PC-9 (cell line): ENCODE measurements at regions not wholly inside any gene's neighbourhood (a gene's known extent, or its start where the extent isn't known, plus 50 kb on each side); places are given as distances from the start of the nearest gene placed in this dataset.
A peak's percentile ranks its signal among the peaks of the same experiment; 100 is the strongest.

Experiments used
- BruUV-seq: library from RNA; stranded (reverse); fragments of 400-500 nt; replicated peaks from 2 replicates; lab custom pipeline; 2021; lab: Mats Ljungman, UMichigan
- CTCF ChIA-PET: fragments of 300-600 bp; sonication (Branson Sonifier 250); formaldehyde crosslinking; loops from one replicate; lab custom pipeline; 2022; ENCODE audit warnings: antibody characterized with exemption; lab: Charles Lee
- POLR2A ChIA-PET: fragments of 300-600 bp; sonication (Branson Sonifier 250); formaldehyde crosslinking; loops from one replicate; lab custom pipeline; 2022; ENCODE audit warnings: antibody characterized with exemption; ENCODE audit not compliant: unreplicated experiment; lab: Charles Lee
- DNase-seq, 2 experiments: peaks; one replicate each; pipeline versions ENCODE4 v3.0.0 to v3.0.0-alpha.2; 2015 to 2022; ENCODE audit warnings: mixed read lengths in 1 of 2
- H2AFZ ChIP-seq: fragments of 200-600 bp; sonication (generic); 2 replicates; pipeline ENCODE4 v1.8.1; 2017; ENCODE audit warnings: antibody characterized with exemption
- H3F3A ChIP-seq: fragments of 200-600 bp; sonication (generic); 2 replicates; pipeline ENCODE4 v1.8.1; 2017; ENCODE audit warnings: antibody characterized with exemption, mild to moderate bottlenecking, low read depth; ENCODE audit not compliant: insufficient read depth
- H3K27ac ChIP-seq: fragments of 200-600 bp; sonication (generic); 2 replicates; pipeline ENCODE4 v1.6.1; 2016; ENCODE audit warnings: mixed run types
- H3K27me3 ChIP-seq: fragments of 200-600 bp; sonication (generic); 2 replicates; pipeline ENCODE4 v1.6.1; 2016; ENCODE audit warnings: low read depth, mixed run types; ENCODE audit not compliant: insufficient read depth
- H3K36me3 ChIP-seq: fragments of 200-600 bp; sonication (generic); 2 replicates; pipeline ENCODE4 v1.6.1; 2016; ENCODE audit warnings: low read depth, mixed run types
- H3K4me1 ChIP-seq: fragments of 200-600 bp; sonication (generic); replicated peaks from 2 replicates; pipeline ENCODE4 v1.6.1; 2016; ENCODE audit warnings: mixed run types; ENCODE audit not compliant: insufficient read depth
- H3K4me2 ChIP-seq: fragments of 200-600 bp; sonication (generic); 2 replicates; pipeline ENCODE4 v1.6.1; 2017; ENCODE audit warnings: mixed run types
- H3K4me3 ChIP-seq: fragments of 200-600 bp; sonication (generic); 2 replicates; pipeline ENCODE4 v1.6.1; 2016; ENCODE audit warnings: mixed run types
- H3K79me2 ChIP-seq: fragments of 200-600 bp; sonication (generic); 2 replicates; pipeline ENCODE4 v1.6.1; 2017; ENCODE audit warnings: low read depth, mixed run types
- H3K9me2 ChIP-seq: fragments of 200-600 bp; sonication (generic); 2 replicates; pipeline ENCODE4 v1.8.1; 2017; ENCODE audit warnings: mild to moderate bottlenecking; ENCODE audit not compliant: insufficient read depth
- H3K9me3 ChIP-seq: fragments of 200-600 bp; sonication (generic); 2 replicates; pipeline ENCODE4 v1.8.1; 2016; ENCODE audit warnings: low read depth; ENCODE audit not compliant: insufficient read depth
- H4K20me1 ChIP-seq: fragments of 200-600 bp; sonication (generic); 2 replicates; pipeline ENCODE4 v1.8.1; 2017; ENCODE audit not compliant: insufficient read depth
- EZH2 ChIP-seq: fragments of 200-600 bp; sonication (generic); IDR thresholded peaks from 2 replicates; pipeline ENCODE4 v1.8.0; 2017; ENCODE audit warnings: antibody characterized with exemption, low read depth
- intact Hi-C: fragments of 100-400 bp; cut with micrococcal nuclease; formaldehyde crosslinking; loops from one replicate; pipeline ENCODE4 v1.10.0; 2022; ENCODE audit not compliant: unreplicated experiment
- TF ChIP-seq, protein P1 (sequence below): fragments of 200-600 bp; sonication (generic); conservative IDR thresholded peaks from 2 replicates; pipeline ENCODE4 v1.6.1; 2017; ENCODE audit warnings: mixed run types, antibody characterized with exemption, mild to moderate bottlenecking, moderate library complexity

DNA sequence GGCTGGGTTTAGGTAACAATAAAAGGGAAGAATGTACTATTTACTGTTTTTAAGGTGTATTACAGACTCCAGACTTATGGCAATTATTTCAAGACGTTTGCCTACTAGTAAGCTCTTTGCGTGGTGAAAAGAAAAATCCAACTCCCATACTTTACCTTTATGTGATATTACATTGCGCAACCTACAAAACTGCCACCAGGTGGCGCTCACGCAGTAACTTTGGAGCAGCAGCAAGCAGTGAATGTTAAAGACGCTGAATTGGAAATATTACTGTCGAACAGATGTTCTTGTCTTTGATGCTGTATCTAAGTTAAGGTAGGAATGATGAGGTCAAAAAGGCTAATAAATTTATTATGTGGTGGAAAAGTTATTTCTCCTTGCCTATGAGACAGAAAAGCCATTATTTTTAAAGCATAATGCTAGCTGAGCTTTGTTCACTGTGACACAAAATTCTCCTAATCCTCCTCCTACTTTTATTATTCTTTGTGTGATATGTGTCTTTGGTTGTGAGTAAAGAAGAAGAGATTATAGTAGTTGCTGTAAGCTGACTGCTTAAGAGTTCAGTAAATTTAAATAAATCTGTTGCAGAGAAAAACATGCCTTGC, 1099.8 kb upstream of the TENM3 start:
- POLR2A ChIA-PET, result no interaction called here
- BruUV-seq, result no TSS peak
- no peaks in the 10 kb centered on the region for H3K27me3 ChIP-seq
- no peaks in the 10 kb centered on the region for H3K9me3 ChIP-seq
- no peaks in the 10 kb centered on the region for H4K20me1 ChIP-seq
- CTCF ChIA-PET, result interaction anchor here (1.1 kb wide), 1 partner anchor 315 kb away, joined by 3 read pairs; no protein-coding TSS in a partner anchor
- intact Hi-C loops, result loop anchor here (1.0 to 10.0 kb wide), 3 partner anchors 385 to 1781 kb away; no protein-coding TSS in a partner anchor
- H3K27ac ChIP-seq, result no peak overlapping the region
- no peak overlapping the region for H2AFZ ChIP-seq
- no peaks in the 10 kb centered on the region for H3K79me2 ChIP-seq
- no peak overlapping the region for H3K4me3 ChIP-seq
- H3F3A ChIP-seq, result no peaks in the 10 kb centered on the region
- no peaks in the 10 kb centered on the region for H3K36me3 ChIP-seq
- peak in 1 of 2 experiments; percentile 53 for DNase-seq
- TF ChIP-seq EZH2, result no peak
- TF ChIP-seq, protein P1, sequence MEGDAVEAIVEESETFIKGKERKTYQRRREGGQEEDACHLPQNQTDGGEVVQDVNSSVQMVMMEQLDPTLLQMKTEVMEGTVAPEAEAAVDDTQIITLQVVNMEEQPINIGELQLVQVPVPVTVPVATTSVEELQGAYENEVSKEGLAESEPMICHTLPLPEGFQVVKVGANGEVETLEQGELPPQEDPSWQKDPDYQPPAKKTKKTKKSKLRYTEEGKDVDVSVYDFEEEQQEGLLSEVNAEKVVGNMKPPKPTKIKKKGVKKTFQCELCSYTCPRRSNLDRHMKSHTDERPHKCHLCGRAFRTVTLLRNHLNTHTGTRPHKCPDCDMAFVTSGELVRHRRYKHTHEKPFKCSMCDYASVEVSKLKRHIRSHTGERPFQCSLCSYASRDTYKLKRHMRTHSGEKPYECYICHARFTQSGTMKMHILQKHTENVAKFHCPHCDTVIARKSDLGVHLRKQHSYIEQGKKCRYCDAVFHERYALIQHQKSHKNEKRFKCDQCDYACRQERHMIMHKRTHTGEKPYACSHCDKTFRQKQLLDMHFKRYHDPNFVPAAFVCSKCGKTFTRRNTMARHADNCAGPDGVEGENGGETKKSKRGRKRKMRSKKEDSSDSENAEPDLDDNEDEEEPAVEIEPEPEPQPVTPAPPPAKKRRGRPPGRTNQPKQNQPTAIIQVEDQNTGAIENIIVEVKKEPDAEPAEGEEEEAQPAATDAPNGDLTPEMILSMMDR, result peak; percentile 88
- no peaks in the 10 kb centered on the region for H3K4me1 ChIP-seq
- H3K4me2 ChIP-seq, result no peak overlapping the region
- no peaks in the 10 kb centered on the region for H3K9me2 ChIP-seq

DNA sequence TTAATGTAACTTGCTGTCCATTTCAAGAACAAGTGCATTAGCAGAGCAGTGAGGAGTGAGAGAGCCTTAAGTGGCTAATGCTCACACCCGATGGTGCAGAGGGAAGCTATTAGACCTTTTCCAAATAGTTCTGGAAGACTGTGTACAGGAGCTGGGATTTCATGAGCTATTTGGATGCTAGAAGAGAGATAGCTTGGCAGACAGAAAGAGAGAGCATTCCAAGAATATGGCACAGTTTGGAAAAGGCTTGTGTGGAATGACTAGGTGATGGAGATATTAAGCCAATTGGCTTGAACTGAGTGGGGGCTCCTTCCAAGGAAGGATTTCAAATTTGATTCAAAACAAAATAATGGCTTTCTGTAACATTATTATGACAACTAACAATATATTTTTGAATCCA, 1097.2 kb upstream of the TENM3 start:
- H3K36me3 ChIP-seq, result no peaks in the 10 kb centered on the region
- H3K4me2 ChIP-seq, result no peak overlapping the region
- TF ChIP-seq, protein P1, result no peak
- TF ChIP-seq EZH2, result no peak
- no peaks in the 10 kb centered on the region for H3K9me3 ChIP-seq
- ChIA-PET CTCF (no interaction called here), POLR2A (no interaction called here)
- H3K4me3 ChIP-seq, result no peak overlapping the region
- intact Hi-C loops, result loop anchor here (10.0 kb wide), 2 partner anchors 1659 to 1779 kb away; no protein-coding TSS in a partner anchor
- H3F3A ChIP-seq, result no peaks in the 10 kb centered on the region
- H3K4me1 ChIP-seq, result no peaks in the 10 kb centered on the region
- no peak for DNase-seq
- no peaks in the 10 kb centered on the region for H4K20me1 ChIP-seq
- no peaks in the 10 kb centered on the region for H3K27me3 ChIP-seq
- H3K9me2 ChIP-seq, result no peaks in the 10 kb centered on the region
- no TSS peak for BruUV-seq
- H2AFZ ChIP-seq, result no peak overlapping the region
- no peaks in the 10 kb centered on the region for H3K79me2 ChIP-seq
- H3K27ac ChIP-seq, result no peak overlapping the region

DNA sequence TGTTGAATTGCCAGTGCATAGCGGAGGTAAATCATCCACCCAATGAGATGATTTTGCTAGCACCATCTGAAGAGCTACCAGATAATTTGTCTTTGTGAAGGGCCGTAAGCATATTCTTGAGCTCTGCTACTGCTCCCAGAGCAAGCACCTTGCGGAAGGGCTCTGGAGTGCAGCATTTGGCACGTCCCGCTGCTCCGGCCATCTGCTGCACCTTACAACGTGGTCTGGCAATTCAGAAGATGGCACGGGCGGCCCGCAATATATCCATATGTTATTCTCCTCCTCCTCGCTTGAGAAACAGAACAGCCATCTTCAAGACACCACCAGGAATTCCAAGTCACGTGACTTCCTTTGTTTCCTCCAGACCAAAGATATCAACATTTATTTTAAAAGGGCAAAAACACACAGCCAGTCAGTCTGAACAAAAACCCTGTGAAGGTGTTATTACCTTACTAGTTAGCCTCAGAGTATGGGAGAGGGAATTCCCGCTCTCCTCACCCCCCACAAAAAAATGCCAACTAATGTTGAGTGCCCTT, 1095.7 kb upstream of the TENM3 start:
- Histone ChIP-seq H3K9me3 (no peaks in the 10 kb centered on the region), H3K4me1 (no peaks in the 10 kb centered on the region), H3K27ac (no peak overlapping the region), H3K36me3 (no peaks in the 10 kb centered on the region), H3F3A (no peaks in the 10 kb centered on the region), H3K9me2 (no peaks in the 10 kb centered on the region), H4K20me1 (no peaks in the 10 kb centered on the region), H2AFZ (no peak overlapping the region), H3K4me3 (no peak overlapping the region), H3K27me3 (no peaks in the 10 kb centered on the region), H3K4me2 (no peak overlapping the region), H3K79me2 (no peaks in the 10 kb centered on the region)
- ChIA-PET CTCF (no interaction called here), POLR2A (no interaction called here)
- DNase-seq, result no peak
- intact Hi-C loops, result loop anchor here (10.0 kb wide), 2 partner anchors 1657 to 1777 kb away; no protein-coding TSS in a partner anchor
- no TSS peak for BruUV-seq
- TF ChIP-seq, protein P1, result no peak
- TF ChIP-seq EZH2, result no peak
